G401 (cell line): ENCODE measurements at regions not wholly inside any gene's neighbourhood (a gene's known extent, or its start where the extent isn't known, plus 50 kb on each side); places are given as distances from the start of the nearest gene placed in this dataset.

Source experiments
- DNase-seq: peaks from one replicate; pipeline ENCODE4 v3.0.0-alpha.2; 2015; ENCODE audit warnings: low spot score
- in situ Hi-C: cut with HindIII; loops from 2 replicates; pipeline ENCODE4 v1.10.0; 2016; ENCODE audit warnings: low sequenced_read_pairs, mixed read lengths

DNA sequence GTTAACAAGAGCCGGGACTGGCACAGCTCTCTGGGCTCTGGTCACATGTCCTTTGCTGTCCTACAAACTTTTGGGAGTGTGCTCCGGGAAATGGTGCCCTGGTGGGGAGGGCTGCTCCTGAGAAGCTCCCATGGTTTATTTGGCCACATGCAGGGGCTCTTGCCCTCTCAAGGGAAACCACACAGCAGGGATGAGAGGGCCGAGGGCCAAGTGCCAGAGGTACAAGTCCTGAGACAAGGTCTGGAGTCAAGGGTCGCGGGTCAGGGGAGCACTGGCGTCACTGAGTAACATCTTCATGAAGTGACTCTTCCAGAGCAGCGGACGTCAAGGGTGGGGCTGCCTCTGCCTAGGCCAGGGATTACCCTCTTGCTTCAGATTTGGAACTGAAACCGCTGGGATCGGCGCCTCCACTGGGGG lies 1160.6 kb downstream of the TBC1D22A start:
- DNase-seq, result no peak
- in situ Hi-C loops, result no loop called here

DNA sequence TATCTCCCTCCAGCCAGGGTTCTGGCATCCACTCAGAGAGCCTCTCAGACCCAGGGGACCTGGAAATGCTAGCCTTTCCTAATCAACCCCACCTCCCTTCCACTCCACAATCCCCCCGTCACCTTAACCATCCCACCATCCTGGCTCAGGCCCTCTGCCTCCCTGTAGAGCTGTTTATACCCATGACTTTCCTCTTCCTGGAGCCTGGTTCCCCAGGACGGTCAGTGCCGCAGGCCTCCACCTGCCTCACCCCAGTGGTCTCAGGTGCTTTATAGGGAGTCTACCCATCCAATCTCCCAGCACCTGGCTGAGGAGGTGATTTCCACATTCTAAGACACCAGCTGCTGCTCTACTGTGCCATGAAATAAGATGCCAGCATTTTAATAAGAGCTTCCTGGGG lies 1159.5 kb downstream of the TBC1D22A start:
- no peak for DNase-seq
- in situ Hi-C loops, result no loop called here

GRCh38 chr22:47920380-47920959 lies 1158.0 kb downstream of the TBC1D22A start:
- in situ Hi-C loops, result no loop called here
- DNase-seq, result no peak

DNA sequence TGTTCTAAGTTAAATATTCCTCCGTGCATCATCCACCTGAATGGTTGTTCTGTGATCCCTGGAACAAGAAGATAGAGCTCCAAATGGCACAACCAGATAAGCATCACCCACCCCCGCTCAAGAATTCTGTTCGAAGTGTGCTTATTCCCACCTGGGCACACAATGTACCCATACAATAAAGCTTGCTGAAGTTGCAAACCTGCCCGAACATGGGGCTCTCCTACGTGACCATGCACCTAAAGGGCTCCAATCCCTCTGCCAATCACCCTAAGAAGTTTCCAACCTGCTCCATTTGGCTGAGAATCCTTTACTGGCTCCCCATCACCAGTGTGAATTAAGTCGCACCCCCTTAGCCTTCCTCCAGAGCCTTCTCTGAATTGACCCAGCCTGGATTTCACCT lies 1157.4 kb downstream of the TBC1D22A start:
- in situ Hi-C loops, result no loop called here
- DNase-seq, result no peak

DNA sequence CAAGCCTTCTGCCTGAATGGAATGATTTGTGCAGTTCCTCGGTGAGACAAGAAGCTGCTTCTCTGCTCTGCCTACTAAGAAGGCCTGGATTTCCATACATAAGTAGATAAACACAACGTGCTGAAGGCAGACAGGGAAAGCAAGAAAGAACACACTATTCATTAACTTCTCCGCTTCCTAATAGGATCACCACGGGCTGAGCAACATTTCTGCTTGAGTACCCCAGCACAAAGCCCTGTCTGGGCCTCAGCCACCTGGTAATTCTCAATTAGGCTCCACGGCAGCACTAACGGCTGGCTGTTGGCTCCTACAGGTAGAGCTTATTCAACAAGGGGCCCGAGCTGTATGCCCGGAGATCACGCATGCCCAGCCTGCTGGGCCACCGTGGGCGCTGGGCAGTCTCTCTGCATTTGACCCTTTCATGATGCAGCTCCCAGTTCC lies 1156.6 kb downstream of the TBC1D22A start:
- peak; percentile 21 for DNase-seq
- in situ Hi-C loops, result no loop called here

- in situ Hi-C loops, result no loop called here
- DNase-seq, result no peak
Measured at GRCh38 chr22:47918276-47918921, 1155.9 kb downstream of the TBC1D22A start.

DNA sequence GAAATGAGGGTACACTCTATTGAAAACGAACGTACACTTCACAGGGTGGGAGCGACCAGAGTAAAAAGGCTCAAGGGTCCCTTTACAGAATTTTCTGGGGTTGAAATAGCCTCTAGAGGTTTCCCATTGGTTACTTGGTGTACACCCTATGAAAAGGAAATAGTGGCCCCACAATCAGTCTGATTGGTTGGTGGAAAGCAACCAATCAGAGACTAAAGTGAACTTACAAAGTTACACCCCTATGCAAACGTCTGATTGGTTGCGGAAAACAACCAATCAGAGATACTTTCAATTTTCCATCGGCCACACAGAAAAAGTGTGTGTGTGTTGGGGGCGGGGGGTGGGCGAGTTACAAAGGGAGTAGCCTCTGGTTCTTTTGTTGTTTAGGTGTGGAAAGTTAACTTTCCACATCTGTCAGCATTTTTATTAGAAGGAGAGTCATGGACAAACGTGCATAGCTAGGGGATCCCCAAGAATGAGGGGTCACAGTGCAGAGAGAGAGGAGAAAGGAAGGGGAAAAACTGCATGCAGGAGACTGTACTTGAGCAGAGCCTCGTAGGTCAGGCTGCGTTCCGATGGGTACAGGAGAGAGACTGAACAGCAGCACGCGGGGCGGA lies 1152.1 kb downstream of the TBC1D22A start:
- in situ Hi-C loops, result no loop called here
- no peak for DNase-seq

- no peak for DNase-seq
- in situ Hi-C loops, result no loop called here
Measured at GRCh38 chr22:47902646-47903180, 1140.3 kb downstream of the TBC1D22A start.

DNA sequence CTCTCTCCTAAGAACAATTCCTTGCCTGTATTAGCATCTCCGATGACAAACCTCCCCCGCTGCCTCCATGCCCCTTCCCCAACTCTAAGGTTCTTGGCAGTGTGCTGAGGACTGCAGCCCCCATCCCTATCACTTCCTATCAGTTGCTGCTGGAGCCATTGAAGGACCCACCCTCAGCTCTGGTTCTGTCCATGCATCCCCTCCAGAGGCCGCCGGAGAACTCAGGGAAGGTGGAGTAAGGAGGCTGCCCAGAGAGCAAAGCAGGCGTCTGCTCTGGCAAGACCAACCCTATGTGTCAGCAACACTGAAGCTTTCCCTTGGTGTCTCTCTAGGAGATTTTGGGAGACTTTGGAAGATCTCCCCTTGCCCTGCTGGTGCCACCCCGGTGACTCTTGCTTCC lies 1139.5 kb downstream of the TBC1D22A start:
- in situ Hi-C loops, result no loop called here
- DNase-seq, result no peak

DNA sequence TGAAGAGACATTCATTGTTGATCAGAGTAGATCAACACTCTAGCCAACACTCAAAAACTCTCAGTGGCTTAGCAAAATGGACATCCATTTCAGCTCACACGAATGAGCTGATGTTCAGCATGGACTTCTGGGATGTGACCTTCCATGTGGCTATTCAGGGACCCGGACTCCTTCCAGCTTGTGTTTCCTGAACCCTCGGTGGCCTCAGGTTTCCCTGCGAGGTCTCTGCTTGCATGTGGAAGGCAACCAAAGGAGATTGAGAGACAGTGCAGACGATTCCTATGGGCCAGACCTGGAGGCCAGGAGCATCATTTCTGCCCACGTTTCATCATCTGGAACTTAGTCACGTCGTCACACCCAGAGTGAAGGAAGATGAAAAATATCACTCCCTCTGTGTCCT lies 1137.4 kb downstream of the TBC1D22A start:
- no peak for DNase-seq
- in situ Hi-C loops, result no loop called here

- DNase-seq, result no peak
Measured at GRCh38 chr22:47898946-47899345, 1136.5 kb downstream of the TBC1D22A start.

DNA sequence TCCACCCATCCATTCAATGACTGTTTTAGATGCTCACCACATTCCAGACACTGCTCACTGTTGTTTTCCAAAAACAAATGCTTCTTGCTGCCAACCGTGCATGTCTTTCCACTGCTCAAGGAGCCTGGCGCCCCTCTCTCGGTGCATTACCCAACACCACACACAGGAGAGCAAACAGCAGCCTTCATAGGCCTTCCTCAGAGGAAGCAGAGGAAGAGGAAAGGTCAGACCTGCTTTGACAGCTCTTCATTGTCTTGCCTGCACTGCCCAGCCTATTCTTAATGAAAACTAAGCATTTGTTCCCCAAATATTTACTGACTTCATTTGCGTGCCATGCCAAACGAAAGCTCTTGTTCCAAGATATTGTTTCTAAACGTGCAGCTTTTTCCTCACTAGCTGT lies 1129.2 kb downstream of the TBC1D22A start:
- DNase-seq, result no peak
- in situ Hi-C loops, result no loop called here

More at GRCh38 chr22:47898946-47899345, 1136.5 kb downstream of the TBC1D22A start:
- in situ Hi-C loops, result no loop called here

DNA sequence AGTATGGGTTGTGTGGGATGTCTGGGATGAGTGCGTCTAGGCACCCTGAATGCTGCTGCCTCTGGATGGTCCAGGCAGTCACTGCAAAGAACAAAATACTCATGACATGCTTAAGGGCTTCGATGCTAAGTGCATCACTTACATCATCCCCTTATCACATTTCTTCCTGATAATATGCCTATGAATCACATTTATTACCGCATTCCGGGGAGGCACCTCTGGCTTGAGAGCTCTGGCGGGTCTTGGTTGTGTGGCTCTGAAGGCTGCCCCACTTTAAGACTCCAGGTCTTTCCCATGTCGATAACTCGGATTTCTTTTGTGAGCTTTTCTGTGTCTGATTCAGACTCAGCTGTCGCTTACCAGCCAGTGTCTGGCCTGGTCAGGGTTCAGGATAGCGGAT lies 1126.4 kb downstream of the TBC1D22A start:
- in situ Hi-C loops, result no loop called here
- DNase-seq, result no peak

DNA sequence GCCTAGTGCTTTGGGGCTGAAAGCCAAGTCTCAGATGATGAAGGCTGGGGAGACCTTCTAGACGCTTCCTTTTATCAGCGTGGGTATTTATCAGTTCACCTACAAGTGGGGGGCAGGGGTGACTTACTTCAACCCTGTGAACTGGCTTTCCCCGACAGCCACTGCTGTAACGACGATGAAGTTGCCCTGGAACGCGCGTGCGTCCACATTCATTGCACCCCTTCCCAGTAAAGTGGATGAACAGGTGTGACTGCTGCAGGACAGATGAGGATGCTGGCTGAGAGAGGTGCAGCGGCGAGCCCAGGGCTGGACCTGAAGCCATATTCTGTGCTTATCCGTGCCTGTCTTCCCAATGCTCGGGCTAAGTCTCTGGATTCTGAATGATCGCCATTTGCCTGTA lies 1122.3 kb downstream of the TBC1D22A start:
- in situ Hi-C loops, result no loop called here
- DNase-seq, result no peak

GRCh38 chr22:47884200-47884599 lies 1121.8 kb downstream of the TBC1D22A start:
- in situ Hi-C loops, result no loop called here
- DNase-seq, result no peak

DNA sequence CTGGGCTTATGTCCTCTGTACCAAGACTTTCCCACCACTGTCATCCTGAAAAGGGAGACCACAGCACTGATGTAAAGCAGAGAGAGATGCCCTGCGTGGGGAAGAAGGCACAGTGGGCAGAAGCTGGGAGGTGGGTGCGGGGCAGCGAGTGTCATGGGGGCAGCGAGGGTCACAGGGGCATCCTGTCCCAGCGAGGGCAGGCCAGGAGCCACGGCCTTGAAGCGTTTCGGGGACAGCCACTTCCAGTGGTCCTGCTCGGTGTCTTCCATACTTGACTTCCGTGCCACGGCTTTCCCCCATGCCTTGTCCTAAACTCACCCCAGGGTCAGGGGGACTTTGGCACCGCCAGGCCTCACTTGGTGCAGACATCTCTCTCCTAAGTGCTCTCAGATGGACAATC lies 1121.3 kb downstream of the TBC1D22A start:
- in situ Hi-C loops, result no loop called here
- DNase-seq, result no peak

DNA sequence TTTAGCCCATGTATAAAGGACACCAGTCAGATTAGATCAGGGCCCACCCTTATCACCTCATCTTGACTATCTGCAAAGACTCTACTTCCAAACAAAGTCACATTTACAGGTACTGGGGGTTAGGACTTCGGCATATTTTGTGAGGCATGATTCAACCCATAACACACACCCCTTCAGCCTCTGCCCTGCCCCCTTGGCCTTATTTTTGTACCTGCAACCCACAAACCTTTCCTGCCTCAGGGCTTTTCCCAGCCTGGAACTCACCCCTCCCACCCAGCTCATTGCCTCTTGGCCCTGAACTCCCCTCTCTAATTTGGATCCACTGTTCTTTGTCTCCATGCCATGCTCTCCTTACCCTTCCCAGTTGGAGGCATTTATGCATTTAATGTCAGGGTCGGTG lies 1116.9 kb downstream of the TBC1D22A start:
- DNase-seq, result no peak
- in situ Hi-C loops, result no loop called here

DNA sequence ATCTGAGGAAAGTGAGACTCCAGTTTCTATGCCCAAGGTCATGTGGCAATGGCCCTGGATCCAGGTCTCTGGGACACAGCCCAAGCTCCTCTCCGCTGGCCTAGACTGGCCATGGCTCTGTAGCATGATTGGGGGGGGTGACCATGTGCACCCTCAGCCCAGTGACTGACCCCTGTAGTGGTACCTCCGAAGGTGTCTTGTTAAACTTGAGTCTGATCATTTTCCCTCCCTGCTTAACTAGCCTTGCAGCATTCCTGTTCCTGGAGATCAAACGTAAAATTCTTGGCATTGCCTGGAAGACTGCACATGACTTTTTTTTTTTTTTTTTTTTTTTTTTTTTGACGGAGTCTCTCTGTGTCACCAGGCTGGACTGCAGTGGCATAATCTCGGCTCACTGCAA lies 1116.0 kb downstream of the TBC1D22A start:
- in situ Hi-C loops, result no loop called here
- no peak for DNase-seq

- DNase-seq, result no peak
- in situ Hi-C loops, result no loop called here
Measured at GRCh38 chr22:47872761-47873535, 1110.5 kb downstream of the TBC1D22A start.

GRCh38 chr22:47865626-47866025 lies 1103.2 kb downstream of the TBC1D22A start:
- in situ Hi-C loops, result no loop called here
- no peak for DNase-seq
